Choroid plexus epithelial cell (primary cell): ENCODE measurements at regions not wholly inside any gene's neighbourhood (a gene's known extent, or its start where the extent isn't known, plus 50 kb on each side); places are given as distances from the start of the nearest gene placed in this dataset.

Source experiments
- DNase-seq: peaks from one replicate; pipeline ENCODE4 v3.0.0-alpha.2; 2010; ENCODE audit warnings: low read depth
- H3K4me3 ChIP-seq: 2 replicates; pipeline ENCODE4 v1.5.1; 2011; ENCODE audit warnings: low read depth, mild to moderate bottlenecking, control low read depth, low read length, moderate library complexity
- CTCF ChIP-seq: conservative IDR thresholded peaks from 2 replicates; pipeline ENCODE4 v1.5.1; 2011; ENCODE audit warnings: low read depth, mild to moderate bottlenecking, control low read depth, inconsistent platforms, low read length, moderate library complexity

DNA sequence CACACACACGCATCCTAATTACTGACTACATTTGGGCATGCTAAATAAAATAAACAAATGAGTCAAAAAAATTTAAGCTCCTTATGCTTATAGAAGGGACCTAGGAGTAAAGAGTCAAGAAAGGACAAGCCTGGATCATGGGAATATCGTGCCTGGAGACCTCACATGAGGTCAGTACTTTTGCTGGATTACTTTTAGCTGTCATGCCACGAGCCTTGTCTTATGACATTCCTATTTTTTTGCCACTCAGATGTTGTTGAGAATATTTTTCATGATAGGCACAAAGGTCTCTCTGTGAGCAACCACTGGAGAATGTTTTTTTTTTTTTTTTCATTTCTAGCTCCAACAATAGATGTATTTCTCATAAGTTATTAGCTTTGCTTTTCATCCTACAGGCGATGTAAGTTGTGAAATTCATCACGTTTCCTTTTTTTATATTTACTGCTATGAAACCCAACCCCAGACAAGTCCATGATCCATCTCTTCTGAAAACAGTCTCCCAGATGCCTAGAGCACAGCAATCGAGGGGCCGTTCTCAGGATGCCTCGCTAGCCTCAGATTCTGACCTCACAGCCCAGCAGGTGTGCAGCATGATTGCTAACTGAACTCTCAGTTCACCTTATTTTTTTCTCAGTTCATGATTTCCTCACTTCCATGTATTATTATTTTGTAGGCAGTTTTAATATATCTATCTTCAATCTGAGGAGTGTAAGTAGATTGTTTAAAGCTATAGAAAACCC, 464.5 kb downstream of the IRS1 start:
- TF ChIP-seq CTCF, result no peak
- no peak overlapping the region for H3K4me3 ChIP-seq
- peak; percentile 79 for DNase-seq

- no peak for DNase-seq
- TF ChIP-seq CTCF, result no peak
- no peak overlapping the region for H3K4me3 ChIP-seq
These were observed 466.2 kb downstream of the IRS1 start for GRCh38 chr2:226333388-226333787.

DNA sequence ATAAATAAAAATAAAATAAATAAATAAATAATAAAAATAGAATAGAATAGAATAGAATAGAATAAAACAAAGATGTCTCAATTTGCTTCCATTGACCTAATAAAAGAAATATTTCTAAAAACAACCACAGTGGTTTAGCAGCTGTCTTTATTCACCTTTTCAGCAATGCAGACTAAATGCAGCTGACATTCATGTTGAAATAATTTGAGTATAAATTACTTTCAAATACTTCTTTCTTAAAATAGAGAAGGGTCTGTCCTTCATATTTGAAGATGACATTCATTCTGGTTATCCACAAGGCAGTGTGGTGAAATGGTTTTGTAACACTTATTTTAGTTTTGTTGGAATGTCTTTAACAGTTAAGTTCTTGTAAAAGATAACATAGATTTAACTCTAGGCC, 469.4 kb downstream of the IRS1 start:
- DNase-seq, result no peak
- TF ChIP-seq CTCF, result no peak
- no peak overlapping the region for H3K4me3 ChIP-seq

DNA sequence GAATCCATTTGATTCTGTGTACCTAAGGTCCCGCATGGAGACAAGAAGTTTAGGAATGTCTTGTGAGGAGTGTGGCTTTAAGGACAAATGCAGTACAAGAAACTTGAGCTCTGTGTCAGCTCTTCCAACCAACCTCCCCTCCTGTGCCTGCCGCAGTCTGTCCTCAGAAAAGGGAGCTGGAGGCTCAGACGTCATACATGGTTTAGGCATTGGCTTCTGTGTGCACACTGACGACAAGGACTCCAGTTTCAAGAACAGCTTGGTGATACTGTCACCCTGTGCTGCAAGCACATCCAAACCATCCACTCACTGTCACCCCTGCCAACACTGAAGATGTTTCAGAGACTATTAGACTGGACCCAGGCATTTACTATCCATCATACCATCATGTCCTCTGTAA, 470.4 kb downstream of the IRS1 start:
- H3K4me3 ChIP-seq, result no peak overlapping the region
- no peak for DNase-seq
- no peak for TF ChIP-seq CTCF

DNA sequence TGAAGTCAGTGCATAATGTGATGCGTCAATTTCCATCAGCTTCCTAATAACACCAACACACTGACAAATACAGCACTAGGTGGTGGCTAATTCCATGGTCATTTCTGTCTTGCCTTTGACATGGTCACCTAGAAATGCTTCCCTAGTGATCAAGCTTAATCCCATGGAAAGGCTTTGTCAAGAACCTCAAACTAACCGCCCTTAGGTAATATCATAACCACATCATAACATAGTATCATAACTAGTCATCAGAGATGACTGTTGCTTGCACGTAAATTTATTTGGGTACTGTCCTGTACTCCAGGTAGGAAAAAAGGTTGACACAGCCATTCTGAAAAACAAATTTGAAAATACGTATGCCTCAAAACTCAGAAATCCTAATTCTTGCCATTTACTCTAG, 471.8 kb downstream of the IRS1 start:
- H3K4me3 ChIP-seq, result no peak overlapping the region
- no peak for TF ChIP-seq CTCF
- no peak for DNase-seq

DNA sequence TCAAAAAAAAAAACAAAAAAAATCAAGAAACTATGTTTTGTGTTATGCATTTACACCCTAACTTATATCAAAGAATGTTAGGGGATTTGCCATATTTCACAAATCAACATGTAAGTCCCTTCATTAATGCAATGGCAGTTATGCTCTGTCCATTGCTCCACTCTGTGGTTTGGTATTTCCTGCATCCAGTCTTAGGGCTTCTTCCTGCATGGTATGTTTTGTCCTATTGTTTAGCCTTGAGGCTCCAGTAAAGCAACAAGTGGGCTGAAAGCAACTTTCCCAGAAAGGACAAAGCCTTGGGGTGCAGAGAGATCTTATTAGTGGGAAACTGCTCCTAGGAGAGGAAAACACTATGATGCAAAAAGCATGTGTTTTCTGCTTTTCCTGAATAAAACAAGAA, 474.1 kb downstream of the IRS1 start:
- no peak for TF ChIP-seq CTCF
- H3K4me3 ChIP-seq, result no peak overlapping the region
- peak; percentile 17 for DNase-seq

DNA sequence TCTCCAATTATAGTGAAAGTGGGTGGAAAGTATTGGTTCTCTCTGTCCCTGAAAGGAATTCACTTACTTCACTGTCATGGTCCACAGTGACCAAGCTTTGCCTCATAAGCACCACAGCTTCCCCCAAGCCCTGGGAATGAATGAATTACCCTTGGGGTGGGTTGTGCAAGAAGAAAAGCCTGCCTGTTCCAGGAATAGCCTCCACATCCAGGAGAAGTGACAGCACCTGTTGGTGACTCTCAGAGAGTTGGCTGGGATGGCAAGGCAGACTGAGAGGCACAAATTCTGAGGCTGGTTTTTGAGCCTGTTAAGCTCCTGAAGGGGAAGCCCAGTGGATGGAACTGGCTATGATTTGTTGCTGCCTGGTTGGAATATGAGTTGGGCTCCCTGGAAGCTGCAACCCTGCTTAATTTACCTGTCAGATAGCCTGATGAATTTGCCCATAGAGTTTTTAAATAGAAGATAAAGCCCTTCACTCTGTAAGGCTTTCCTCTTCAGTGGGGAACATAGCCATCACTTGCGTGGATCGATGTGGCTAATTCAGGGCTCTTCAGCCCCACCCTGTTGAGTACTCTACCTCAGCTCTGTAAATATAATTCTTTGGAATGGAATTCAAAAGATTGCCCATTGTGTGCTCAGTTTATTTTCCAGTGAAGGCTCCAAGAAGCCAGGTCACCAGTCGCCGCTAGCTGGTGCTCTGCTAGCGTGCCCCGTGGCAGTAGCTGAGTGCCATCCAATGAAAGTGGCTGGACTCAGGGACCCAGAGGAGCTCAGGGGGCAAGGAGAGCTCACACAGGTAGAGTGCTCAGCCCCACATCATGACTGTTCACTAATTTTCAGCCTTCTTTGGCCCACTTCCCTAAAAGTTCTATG, 479.3 kb downstream of the IRS1 start:
- TF ChIP-seq CTCF, result no peak
- no peak for DNase-seq
- no peak overlapping the region for H3K4me3 ChIP-seq
